Ovary (tissue), 7 donors: ENCODE measurements at regions not wholly inside any gene's neighbourhood (a gene's known extent, or its start where the extent isn't known, plus 50 kb on each side); places are given as distances from the start of the nearest gene placed in this dataset.

Source experiments
- DNase-seq, 5 donors: peaks; one replicate each; pipeline ENCODE4 v3.0.0-alpha.2; 2019 to 2020
- H3K27ac ChIP-seq, 2 donors: fragments of 200-600 bp; one replicate each; pipeline versions ENCODE4 v1.5.1 to v1.8.0; 2019 to 2022
- H3K27me3 ChIP-seq: fragments of 200-600 bp; one replicate; pipeline ENCODE4 v1.8.0; 2022
- H3K36me3 ChIP-seq: fragments of 200-600 bp; sonication (generic); one replicate; pipeline ENCODE4 v1.5.1; 2019
- H3K4me1 ChIP-seq: one replicate; pipeline ENCODE4 v1.8.1; 2013; ENCODE audit warnings: mild to moderate bottlenecking, moderate library complexity; ENCODE audit not compliant: insufficient read depth
- H3K4me3 ChIP-seq: fragments of 200-600 bp; sonication (generic); one replicate; pipeline ENCODE4 v1.5.1; 2017
- H3K9me3 ChIP-seq, 2 donors: fragments of 200-600 bp in 1 of 2; sonication (generic) in 1 of 2; one replicate each; pipeline versions ENCODE4 v1.5.1 to v1.8.1; 2013 to 2019; ENCODE audit warnings: mild to moderate bottlenecking in 1 of 2, moderate library complexity in 1 of 2
- EP300 ChIP-seq: sonication (generic); formaldehyde crosslinking; IDR thresholded peaks from one replicate; pipeline ENCODE4 v1.6.1; 2017; ENCODE audit warnings: antibody characterized with exemption
- POLR2A ChIP-seq: fragments of 450-650 bp; IDR thresholded peaks from one replicate; pipeline ENCODE4 v1.6.1; 2017; ENCODE audit warnings: antibody characterized with exemption, mild to moderate bottlenecking, moderate library complexity
- WGBS, 3 donors: extraction: QIAGEN DNeasy Blood & Tissue Kit in 1 of 3; methylation state at CpG; one replicate each; pipeline versions ENCODE4 v1.1.5 to v1.1.7; 2013 to 2017; 5-methylcytosine and 5-hydroxymethylcytosine counted together
- intact Hi-C, 4 donors: fragments of 100-400 bp; cut with DNase I; formaldehyde crosslinking; loops; one replicate each; pipeline versions ENCODE4 v1.11.0 to v1.15.1; 2022 to 2023
- TF ChIP-seq, protein P1 (sequence below), 3 donors: fragments of 450-650 bp in 2 of 3; fragments of 200-600 bp in 1 of 3; IDR thresholded peaks; one replicate each; pipeline versions ENCODE4 v1.5.1 to v1.8.0; 2016 to 2022; ENCODE audit warnings: antibody characterized with exemption in 3 of 3, mild to moderate bottlenecking in 1 of 3
- donor health status: DM: no; HTN: no; CAD: no; lungs with moderate emphysema.
- donor health status: DM: no; HTN: no; CAD: no.
- donor health status: Bipolar disorder and iron deficiency.
- donor health status: DM: no; HTN: no; CAD: no.
- donor health status: DM: yes; HTN: yes; CAD: no.

DNA sequence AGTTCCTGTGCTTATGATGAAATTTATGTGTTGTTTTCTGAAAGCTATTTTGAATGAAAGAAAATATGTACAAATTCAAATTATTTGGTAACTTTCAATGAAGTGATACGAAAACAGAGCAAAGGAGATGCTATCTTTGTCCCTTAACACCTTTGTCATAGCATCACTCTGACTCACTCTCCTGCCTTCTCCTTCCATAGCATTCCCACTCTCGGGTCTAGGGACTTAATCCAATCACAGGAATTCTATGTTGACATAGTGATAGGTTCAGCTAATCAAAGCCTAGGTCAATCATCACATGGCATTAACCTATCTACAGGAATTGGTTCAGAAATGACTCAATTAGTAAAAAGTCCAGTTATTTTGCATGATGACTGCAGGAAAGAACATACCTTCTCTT is 464.7 kb upstream of the RORB start:
- DNase-seq = no peak
- Histone ChIP-seq H3K4me1 (no peaks in the 10 kb centered on the region), H3K27ac (no peak overlapping the region), H3K27me3 (no peaks in the 10 kb centered on the region), H3K36me3 (no peaks in the 10 kb centered on the region), H3K9me3 (no peaks in the 10 kb centered on the region), H3K4me3 (no peak overlapping the region)
- intact Hi-C loops = no loop called here
- WGBS, 3 donors = 69 to 74% (median 69%) methylated on average over 2 of the region's 2 CpGs
- no peak for TF ChIP-seq POLR2A
- no peak for TF ChIP-seq EP300
- TF ChIP-seq, protein P1, sequence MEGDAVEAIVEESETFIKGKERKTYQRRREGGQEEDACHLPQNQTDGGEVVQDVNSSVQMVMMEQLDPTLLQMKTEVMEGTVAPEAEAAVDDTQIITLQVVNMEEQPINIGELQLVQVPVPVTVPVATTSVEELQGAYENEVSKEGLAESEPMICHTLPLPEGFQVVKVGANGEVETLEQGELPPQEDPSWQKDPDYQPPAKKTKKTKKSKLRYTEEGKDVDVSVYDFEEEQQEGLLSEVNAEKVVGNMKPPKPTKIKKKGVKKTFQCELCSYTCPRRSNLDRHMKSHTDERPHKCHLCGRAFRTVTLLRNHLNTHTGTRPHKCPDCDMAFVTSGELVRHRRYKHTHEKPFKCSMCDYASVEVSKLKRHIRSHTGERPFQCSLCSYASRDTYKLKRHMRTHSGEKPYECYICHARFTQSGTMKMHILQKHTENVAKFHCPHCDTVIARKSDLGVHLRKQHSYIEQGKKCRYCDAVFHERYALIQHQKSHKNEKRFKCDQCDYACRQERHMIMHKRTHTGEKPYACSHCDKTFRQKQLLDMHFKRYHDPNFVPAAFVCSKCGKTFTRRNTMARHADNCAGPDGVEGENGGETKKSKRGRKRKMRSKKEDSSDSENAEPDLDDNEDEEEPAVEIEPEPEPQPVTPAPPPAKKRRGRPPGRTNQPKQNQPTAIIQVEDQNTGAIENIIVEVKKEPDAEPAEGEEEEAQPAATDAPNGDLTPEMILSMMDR (IDR thresholded peaks at IDR 0.05) = no peak

DNA sequence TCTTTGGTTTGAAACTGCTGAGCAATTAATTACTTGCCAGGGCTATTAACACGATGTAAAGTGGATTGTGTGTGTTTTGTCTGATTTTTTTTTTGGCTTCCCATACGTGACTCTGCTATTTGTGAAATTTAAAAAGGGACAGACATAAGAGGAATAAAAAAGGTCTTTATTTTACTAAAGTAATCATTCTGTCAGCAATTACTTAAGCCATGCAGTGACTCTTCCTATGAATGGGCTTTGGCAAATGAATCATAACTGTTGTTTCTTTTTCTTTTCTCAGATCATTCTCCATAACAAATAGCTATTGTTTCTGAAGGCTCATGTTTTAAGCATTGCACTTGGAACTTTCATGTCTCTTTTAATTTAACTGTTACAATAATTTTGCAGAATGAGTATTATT is 461.3 kb upstream of the RORB start:
- no peak for DNase-seq
- H3K36me3 ChIP-seq = no peaks in the 10 kb centered on the region
- TF ChIP-seq EP300 = no peak
- TF ChIP-seq, protein P1 (IDR thresholded peaks at IDR 0.05) = no peak
- TF ChIP-seq POLR2A = no peak
- 12 to 38% (median 23%) methylated on average over 2 of the region's 2 CpGs for WGBS, 3 donors
- intact Hi-C loops = no loop called here
- H3K27ac ChIP-seq = no peak overlapping the region
- H3K9me3 ChIP-seq = no peaks in the 10 kb centered on the region
- H3K4me1 ChIP-seq = no peaks in the 10 kb centered on the region
- no peak overlapping the region for H3K4me3 ChIP-seq
- H3K27me3 ChIP-seq = no peaks in the 10 kb centered on the region

DNA sequence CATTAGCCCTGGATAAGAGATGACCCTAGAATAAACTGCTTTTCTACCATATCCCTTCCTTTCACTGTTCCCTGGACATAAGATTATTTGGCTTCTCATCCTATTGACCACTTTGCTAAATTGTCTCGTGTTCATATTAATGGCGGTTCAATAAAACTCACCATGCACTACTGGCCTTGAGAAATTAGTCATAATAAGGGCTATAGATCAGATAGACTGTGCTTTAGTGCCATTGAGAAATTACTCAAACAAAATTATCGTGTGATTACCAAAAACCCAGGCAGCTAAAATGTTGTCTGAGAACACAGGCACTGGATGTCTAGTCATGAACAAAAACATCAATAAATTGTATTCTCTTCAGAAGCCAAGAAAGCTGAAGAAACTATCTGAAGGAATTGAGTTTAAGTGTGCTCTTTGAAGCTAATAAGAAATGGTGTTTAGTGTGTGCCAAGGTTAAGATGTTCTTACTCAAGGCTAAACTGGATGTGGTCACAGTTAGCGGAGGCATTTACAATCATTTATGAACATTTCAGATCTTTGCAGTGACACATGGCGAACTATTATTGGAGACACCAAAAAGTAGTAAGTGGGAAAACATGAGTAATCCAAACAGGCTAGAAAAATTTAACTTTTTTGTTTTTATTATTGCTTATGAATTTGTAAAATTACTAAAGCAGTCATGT is 460.4 kb upstream of the RORB start:
- no peaks in the 10 kb centered on the region for H3K4me1 ChIP-seq
- no peak overlapping the region for H3K4me3 ChIP-seq
- intact Hi-C loops = no loop called here
- TF ChIP-seq, protein P1 (IDR thresholded peaks at IDR 0.05) = no peak
- TF ChIP-seq EP300 (no peak), POLR2A (no peak)
- 8 to 67% (median 39%) methylated on average over 5 of the region's 5 CpGs for WGBS, 3 donors
- H3K9me3 ChIP-seq = no peaks in the 10 kb centered on the region
- DNase-seq = no peak
- H3K27ac ChIP-seq = no peak overlapping the region
- H3K36me3 ChIP-seq = no peaks in the 10 kb centered on the region
- no peaks in the 10 kb centered on the region for H3K27me3 ChIP-seq

DNA sequence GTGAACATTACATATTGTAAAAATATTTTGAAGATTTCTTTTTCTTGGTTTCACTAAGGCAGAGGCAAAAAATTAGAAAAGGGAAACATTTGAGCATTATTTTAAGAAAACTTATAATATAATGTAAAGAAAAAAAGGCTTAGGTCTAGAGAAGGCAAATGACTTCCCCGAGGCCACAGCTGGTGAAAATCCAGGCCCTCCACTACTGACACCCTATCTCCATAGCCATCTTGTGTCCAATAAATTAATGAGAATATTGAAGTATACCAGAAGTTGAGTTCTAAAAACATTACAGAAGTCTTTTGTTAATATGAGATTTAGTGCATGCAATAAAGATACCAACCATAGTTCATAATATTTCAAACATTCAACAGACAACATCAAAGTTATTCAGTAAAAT is 459.9 kb upstream of the RORB start:
- TF ChIP-seq EP300 = no peak
- no peak for TF ChIP-seq POLR2A
- TF ChIP-seq, protein P1 (IDR thresholded peaks at IDR 0.05) = no peak
- no peak for DNase-seq
- 45 to 70% (median 56%) methylated on average over 1 of the region's 1 CpG for WGBS, 3 donors
- Histone ChIP-seq H3K27me3 (no peaks in the 10 kb centered on the region), H3K9me3 (no peaks in the 10 kb centered on the region), H3K4me1 (no peaks in the 10 kb centered on the region), H3K36me3 (no peaks in the 10 kb centered on the region), H3K4me3 (no peak overlapping the region), H3K27ac (no peak overlapping the region)
- intact Hi-C loops = no loop called here
